HepG2 (cell line): ENCODE measurements at regions not wholly inside any gene's neighbourhood (a gene's known extent, or its start where the extent isn't known, plus 50 kb on each side); places are given as distances from the start of the nearest gene placed in this dataset.
"Not testable (repeated sequence)": the region's sequence is repeated elsewhere in the genome, so short reads cannot be mapped to it uniquely, and the experiment has no call there.

ENCODE experiments used
- ATAC-seq: fragments of 200-7000 bp; cut with Tn5 transposase; 3 replicates; pipeline ENCODE4 v1.9.1; 2020; ENCODE audit warnings: mild to moderate bottlenecking, moderate library complexity
- BruUV-seq: library from RNA; stranded (reverse); fragments of 400-500 nt; replicated peaks from 2 replicates; lab custom pipeline; 2021; lab: Mats Ljungman, UMichigan
- CTCF ChIA-PET: fragments of 300-600 bp; formaldehyde crosslinking; extraction: SDS; loops from one replicate; lab custom pipeline; 2021; ENCODE audit warnings: low total read pairs, inconsistent platforms, low intra/inter-chr PET ratio; lab: Yijun Ruan, JAX
- POLR2A ChIA-PET: fragments of 350-600 bp; sonication (Branson Sonifier 250); formaldehyde crosslinking; loops from one replicate; lab custom pipeline; 2020; ENCODE audit warnings: antibody characterized with exemption, inconsistent platforms; lab: Yijun Ruan, JAX
- DNase-seq: peaks from one replicate; pipeline ENCODE4 v3.0.0-alpha.2; 2015; ENCODE audit warnings: low spot score
- FAIRE-seq: peaks from 3 replicates; lab custom pipeline; 2011; peaks lifted over from hg19 to GRCh38; lab: Jason Lieb, UNC
- H2AFZ ChIP-seq: one replicate; pipeline ENCODE4 v1.6.1; 2011; ENCODE audit warnings: low read length, inconsistent platforms
- H3K27ac ChIP-seq: fragments of 300-600 bp; 3 replicates; pipeline ENCODE4 v1.8.0; 2011; ENCODE audit warnings: mixed run types, mild to moderate bottlenecking, mixed read lengths, low read length, inconsistent platforms; ENCODE audit not compliant: insufficient read depth; ENCODE audit errors: extremely low read length
- H3K27me3 ChIP-seq, 2 experiments: fragments of 200-600 bp in 1 of 2; 2 replicates in 1 of 2; 3 replicates in 1 of 2; pipeline versions ENCODE4 v1.6.0 to v1.8.0; 2011; ENCODE audit warnings: low read length in 2 of 2, mild to moderate bottlenecking in 2 of 2, moderate library complexity in 2 of 2, inconsistent platforms in 1 of 2; ENCODE audit not compliant: insufficient read depth in 2 of 2, control insufficient read depth in 1 of 2
- H3K36me3 ChIP-seq, 2 experiments: fragments of 200-600 bp in 1 of 2; replicated peaks in 1 of 2; 2 replicates in 1 of 2; 3 replicates in 1 of 2; pipeline versions ENCODE4 v1.5.1 to v1.8.0; 2011; ENCODE audit warnings: low read length in 2 of 2, inconsistent platforms in 1 of 2; ENCODE audit not compliant: insufficient read depth in 2 of 2, control insufficient read depth in 1 of 2
- H3K4me1 ChIP-seq: 2 replicates; pipeline ENCODE4 v1.5.1; 2012; ENCODE audit warnings: low read length, inconsistent platforms; ENCODE audit not compliant: insufficient read depth
- H3K4me2 ChIP-seq: 2 replicates; pipeline ENCODE4 v1.6.0; 2011; ENCODE audit warnings: low read depth, low read length, inconsistent platforms
- H3K4me3 ChIP-seq, 3 experiments: fragments of 200-600 bp in 1 of 3; sonication (generic), shearing (Covaris generic) in 1 of 3; replicated peaks in 1 of 3; 2 replicates each; pipeline ENCODE4 v1.5.1; 2011 to 2016; ENCODE audit warnings: low read length in 3 of 3, inconsistent platforms in 2 of 3, low read depth in 2 of 3, mild to moderate bottlenecking in 2 of 3, control low read depth in 1 of 3, mixed read lengths in 1 of 3; ENCODE audit not compliant: insufficient read depth in 1 of 3
- H3K79me2 ChIP-seq: one replicate; pipeline ENCODE4 v1.6.1; 2011; ENCODE audit warnings: low read length, inconsistent platforms; ENCODE audit not compliant: insufficient read depth
- H3K9ac ChIP-seq: 2 replicates; pipeline ENCODE4 v1.6.0; 2011; ENCODE audit warnings: mild to moderate bottlenecking, low read depth, low read length, inconsistent platforms; ENCODE audit not compliant: insufficient read depth
- H3K9me3 ChIP-seq: 2 replicates; pipeline ENCODE4 v1.5.1; 2012; ENCODE audit warnings: mild to moderate bottlenecking, low read length
- H4K20me1 ChIP-seq: 2 replicates; pipeline ENCODE4 v1.6.0; 2011; ENCODE audit warnings: inconsistent platforms, mild to moderate bottlenecking, low read length, moderate library complexity; ENCODE audit not compliant: insufficient read depth
- HOXA5 ChIP-seq: sonication (generic); formaldehyde crosslinking; IDR thresholded peaks from 2 replicates; pipeline ENCODE4 v1.4.0; 2020; ENCODE audit warnings: missing genetic modification reagents
- MTF2 ChIP-seq: sonication (generic); formaldehyde crosslinking; IDR thresholded peaks from 2 replicates; pipeline ENCODE4 v1.5.0; 2020; ENCODE audit warnings: missing genetic modification reagents, borderline replicate concordance
- THAP11 ChIP-seq: IDR thresholded peaks from 2 replicates; pipeline ENCODE4 v1.6.1; 2016; ENCODE audit warnings: missing biosample characterization, missing genetic modification reagents
- TRIM24 ChIP-seq: sonication (generic); formaldehyde crosslinking; IDR thresholded peaks from 2 replicates; pipeline ENCODE4 v1.8.0; 2022; ENCODE audit warnings: mild to moderate bottlenecking, missing genetic modification reagents
- ZC3H4 ChIP-seq: sonication (generic); formaldehyde crosslinking; IDR thresholded peaks from 2 replicates; pipeline ENCODE4 v1.4.0; 2020; ENCODE audit warnings: missing genetic modification reagents, borderline replicate concordance
- ZNF20 ChIP-seq: sonication (generic); formaldehyde crosslinking; IDR thresholded peaks from 2 replicates; pipeline ENCODE4 v1.4.0; 2020; ENCODE audit warnings: mild to moderate bottlenecking, moderate library complexity, missing genetic modification reagents
- ZNF296 ChIP-seq: sonication (generic); formaldehyde crosslinking; conservative IDR thresholded peaks from 2 replicates; pipeline ENCODE4 v1.5.0; 2020; ENCODE audit warnings: mild to moderate bottlenecking, missing genetic modification reagents
- ZNF343 ChIP-seq: sonication (generic); formaldehyde crosslinking; IDR thresholded peaks from 2 replicates; pipeline ENCODE4 v1.4.0; 2020; ENCODE audit warnings: mild to moderate bottlenecking, missing genetic modification reagents
- WGBS: methylation state at CpG from one replicate; pipeline ENCODE4 v1.1.6; 2017; ENCODE audit warnings: low lambda C conversion rate; 5-methylcytosine and 5-hydroxymethylcytosine counted together
- in situ Hi-C: cut with HindIII; loops from 2 replicates; pipeline ENCODE4 v1.10.0; 2017; ENCODE audit warnings: low pct_unique_long_range_greater_than_20kb; ENCODE audit not compliant: extremely low pct_ligation_motif_present
- intact Hi-C: fragments of 100-400 bp; cut with micrococcal nuclease; formaldehyde crosslinking; loops from one replicate; pipeline ENCODE4 v1.10.0; 2022; ENCODE audit not compliant: unreplicated experiment
- TF ChIP-seq, protein P1 (sequence below): sonication (generic); formaldehyde crosslinking; IDR thresholded peaks from 2 replicates; pipeline ENCODE4 v1.5.1; 2020; ENCODE audit warnings: missing genetic modification reagents, mild to moderate bottlenecking, borderline replicate concordance
- TF ChIP-seq, protein P2 (sequence below): sonication (generic); formaldehyde crosslinking; IDR thresholded peaks from 2 replicates; pipeline ENCODE4 v1.4.0; 2020; ENCODE audit warnings: missing genetic modification reagents

DNA sequence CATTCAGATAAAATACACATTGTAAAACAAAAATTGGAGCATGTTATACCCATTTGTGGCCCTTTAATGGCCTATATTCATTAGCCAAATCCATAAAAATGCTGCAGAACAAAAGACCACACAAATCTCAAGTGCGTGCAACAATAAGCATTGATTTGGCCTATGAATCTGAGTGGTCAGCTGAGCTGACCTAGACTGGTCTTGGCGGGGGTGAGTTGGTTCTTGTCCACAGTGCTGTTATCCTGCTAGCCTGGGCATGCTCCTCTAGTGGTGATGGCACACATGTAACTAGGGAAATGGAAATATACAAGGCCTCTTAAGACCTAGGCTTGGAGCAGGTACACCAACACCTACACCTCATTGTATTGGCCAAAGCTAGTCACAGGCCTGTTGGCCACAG, 122.2 kb upstream of the TBCA start:
- no peak for FAIRE-seq

DNA sequence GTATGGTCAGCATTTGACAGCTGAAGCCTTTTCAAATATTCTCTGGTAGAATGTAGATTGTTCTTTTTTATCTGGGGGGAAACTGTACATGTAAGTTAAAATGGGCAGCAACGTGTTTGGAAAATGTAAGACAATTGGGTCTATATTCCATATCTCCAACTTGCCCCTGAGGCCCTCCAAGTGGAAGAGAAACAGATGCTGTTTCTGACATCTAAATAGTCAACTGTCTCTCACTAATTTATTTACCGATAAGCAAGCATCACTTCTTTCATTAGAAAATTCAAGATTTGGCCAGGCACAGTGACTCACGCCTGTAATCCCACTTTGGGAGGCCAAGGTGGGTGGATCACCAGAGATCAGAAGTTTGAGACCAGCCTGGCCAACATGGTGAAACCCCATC, 120.2 kb upstream of the TBCA start:
- no peaks in the 10 kb centered on the region for H3K4me1 ChIP-seq
- no peak for DNase-seq
- no peaks in the 10 kb centered on the region for H4K20me1 ChIP-seq
- in situ Hi-C loops (no loop called here), intact Hi-C loops (no loop called here)
- no peaks in the 10 kb centered on the region for H3K27me3 ChIP-seq
- H3K4me3 ChIP-seq, result no peak overlapping the region
- H3K36me3 ChIP-seq, result no peaks in the 10 kb centered on the region
- H3K9me3 ChIP-seq, result no peaks in the 10 kb centered on the region
- WGBS, result 65% methylated on average over 3 of the region's 3 CpGs
- ChIA-PET POLR2A (no interaction called here), CTCF (no interaction called here)
- BruUV-seq, result no TSS peak
- TF ChIP-seq ZNF343 (no peak), ZNF20 (no peak)
- no peaks in the 10 kb centered on the region for H3K79me2 ChIP-seq
- no peak overlapping the region for H3K27ac ChIP-seq
- H2AFZ ChIP-seq, result no peak overlapping the region
- no peak for FAIRE-seq
- no peak overlapping the region for H3K9ac ChIP-seq
- no peak for ATAC-seq
- no peak overlapping the region for H3K4me2 ChIP-seq

More for the DNA sequence above, 122.2 kb upstream of the TBCA start:
- Histone ChIP-seq H3K4me2 (no peak overlapping the region), H2AFZ (no peak overlapping the region), H3K4me1 (no peaks in the 10 kb centered on the region), H3K9me3 (no peaks in the 10 kb centered on the region), H3K27me3 (no peaks in the 10 kb centered on the region), H3K79me2 (no peaks in the 10 kb centered on the region), H3K4me3 (no peak overlapping the region), H3K36me3 (no peaks in the 10 kb centered on the region), H3K27ac (no peak overlapping the region), H4K20me1 (no peaks in the 10 kb centered on the region), H3K9ac (no peak overlapping the region)
- BruUV-seq, result no TSS peak
- in situ Hi-C loops, result no loop called here
- 38% methylated on average over 2 of the region's 2 CpGs for WGBS
- no peak for DNase-seq
- TF ChIP-seq, protein P1, sequence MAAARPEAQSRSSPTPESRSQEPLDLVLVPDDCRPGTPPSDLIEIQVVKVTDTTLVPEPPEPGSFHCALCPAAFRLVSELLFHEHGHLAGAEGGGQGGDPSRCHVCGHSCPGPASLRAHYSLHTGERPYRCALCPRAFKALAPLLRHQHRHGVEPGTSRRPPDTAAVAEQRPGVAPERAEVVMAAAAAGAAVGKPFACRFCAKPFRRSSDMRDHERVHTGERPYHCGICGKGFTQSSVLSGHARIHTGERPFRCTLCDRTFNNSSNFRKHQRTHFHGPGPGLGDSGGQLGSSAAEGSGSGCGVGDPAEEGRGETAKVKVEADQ (CRISPR knock-in tag), result no peak
- TF ChIP-seq ZC3H4, result no peak
- no peak for TF ChIP-seq ZNF296 (CRISPR knock-in tag)
- no peak for TF ChIP-seq TRIM24 (CRISPR knock-in tag)
- TF ChIP-seq THAP11, result no peak
- TF ChIP-seq, protein P2, sequence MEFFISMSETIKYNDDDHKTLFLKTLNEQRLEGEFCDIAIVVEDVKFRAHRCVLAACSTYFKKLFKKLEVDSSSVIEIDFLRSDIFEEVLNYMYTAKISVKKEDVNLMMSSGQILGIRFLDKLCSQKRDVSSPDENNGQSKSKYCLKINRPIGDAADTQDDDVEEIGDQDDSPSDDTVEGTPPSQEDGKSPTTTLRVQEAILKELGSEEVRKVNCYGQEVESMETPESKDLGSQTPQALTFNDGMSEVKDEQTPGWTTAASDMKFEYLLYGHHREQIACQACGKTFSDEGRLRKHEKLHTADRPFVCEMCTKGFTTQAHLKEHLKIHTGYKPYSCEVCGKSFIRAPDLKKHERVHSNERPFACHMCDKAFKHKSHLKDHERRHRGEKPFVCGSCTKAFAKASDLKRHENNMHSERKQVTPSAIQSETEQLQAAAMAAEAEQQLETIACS, result no peak
- TF ChIP-seq HOXA5 (CRISPR knock-in tag), result no peak
- no peak for TF ChIP-seq MTF2 (CRISPR knock-in tag)
- CTCF ChIA-PET, result no interaction called here
- no peak for ATAC-seq
- POLR2A ChIA-PET, result no interaction called here
- intact Hi-C loops, result no loop called here

DNA sequence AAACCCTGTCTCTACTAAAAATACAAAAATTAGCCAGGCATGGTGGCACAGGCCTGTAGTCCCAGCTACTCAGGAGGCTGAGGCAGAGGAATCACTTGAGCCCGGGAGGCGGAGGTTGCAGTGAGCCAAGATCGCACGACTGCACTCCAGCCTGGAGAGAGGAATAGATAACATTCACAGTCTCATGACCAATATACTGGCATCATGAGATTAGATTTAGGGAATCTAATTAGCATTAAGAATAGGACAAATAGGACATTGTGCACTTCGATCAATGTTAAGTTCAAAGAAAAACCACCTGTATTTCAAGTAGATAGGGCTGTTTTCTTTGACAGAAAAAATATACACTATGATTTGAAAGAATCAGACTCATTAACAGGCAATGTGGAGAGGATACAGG, 118.0 kb upstream of the TBCA start:
- intact Hi-C loops, H3K4me3 ChIP-seq, CTCF ChIA-PET, H3K27ac ChIP-seq, H3K4me1 ChIP-seq, H4K20me1 ChIP-seq, H2AFZ ChIP-seq, H3K36me3 ChIP-seq, DNase-seq, POLR2A ChIA-PET, FAIRE-seq, ATAC-seq, H3K4me2 ChIP-seq, H3K9ac ChIP-seq, H3K27me3 ChIP-seq, BruUV-seq, H3K9me3 ChIP-seq, H3K79me2 ChIP-seq, in situ Hi-C loops: not testable (repeated sequence)
- WGBS, result 73% methylated on average over 5 of the region's 5 CpGs
